ENCODE measurements at regions not wholly inside any gene's neighbourhood (a gene's known extent, or its start where the extent isn't known, plus 50 kb on each side); places are given as distances from the start of the nearest gene placed in this dataset.

- Histone ChIP-seq H3K36me3 (no peaks in the 10 kb centered on the region), H3K9me3 (no peaks in the 10 kb centered on the region), H3K27me3 (no peaks in the 10 kb centered on the region), H3K27ac (no peak overlapping the region), H3K4me3 (no peak overlapping the region), H3K4me1 (no peaks in the 10 kb centered on the region)
- TF ChIP-seq EP300 (IDR thresholded peaks at IDR 0.05) (no peak), POLR2A (IDR thresholded peaks at IDR 0.05) (no peak), POLR2AphosphoS5 (IDR thresholded peaks at IDR 0.05) (no peak), CTCF (IDR thresholded peaks at IDR 0.05) (no peak)
- no peak for DNase-seq (ENCODE audit: low spot score in 2 of 2)
- WGBS = 72% methylated on average over 2 of the region's 2 CpGs
Observed at GRCh38 chr5:13640270-13640669, 304.2 kb downstream of the DNAH5 start.

DNA sequence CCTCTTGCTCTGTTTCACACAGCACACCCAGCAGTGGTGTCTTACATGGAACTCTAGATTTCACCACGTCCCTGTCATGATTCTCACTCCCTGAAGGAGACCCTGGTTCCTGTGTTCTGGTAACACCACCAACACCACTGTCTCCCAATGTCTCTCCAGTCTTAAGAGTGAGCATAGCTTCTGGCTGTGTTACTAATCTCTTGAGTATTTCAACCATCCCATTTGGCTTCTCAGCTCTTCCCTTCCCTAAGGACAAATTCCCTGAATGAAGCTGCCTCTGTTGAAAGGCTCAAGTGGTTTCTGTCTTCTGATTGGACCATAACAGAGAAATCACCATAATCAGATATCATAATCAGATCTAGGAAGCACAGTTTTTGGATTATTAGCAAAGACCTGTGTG is 311.8 kb downstream of the DNAH5 start:
- H3K9me3 ChIP-seq = no peaks in the 10 kb centered on the region
- no peak overlapping the region for H3K4me3 ChIP-seq
- 35% methylated on average over 1 of the region's 1 CpG for WGBS
- H3K27ac ChIP-seq = no peak overlapping the region
- no peaks in the 10 kb centered on the region for H3K4me1 ChIP-seq
- no peak for TF ChIP-seq CTCF (IDR thresholded peaks at IDR 0.05)
- no peaks in the 10 kb centered on the region for H3K27me3 ChIP-seq
- DNase-seq (ENCODE audit: low spot score in 2 of 2) = no peak
- H3K36me3 ChIP-seq = no peaks in the 10 kb centered on the region

GRCh38 chr5:13629218-13629617 is 315.3 kb downstream of the DNAH5 start:
- no peak for TF ChIP-seq POLR2A (IDR thresholded peaks at IDR 0.05)
- TF ChIP-seq CTCF (IDR thresholded peaks at IDR 0.05) = no peak
- no peak for TF ChIP-seq POLR2AphosphoS5 (IDR thresholded peaks at IDR 0.05)
- TF ChIP-seq EP300 (IDR thresholded peaks at IDR 0.05) = no peak
- Histone ChIP-seq H3K27me3 (no peaks in the 10 kb centered on the region), H3K27ac (no peak overlapping the region), H3K36me3 (no peaks in the 10 kb centered on the region), H3K4me1 (no peaks in the 10 kb centered on the region), H3K4me3 (no peak overlapping the region), H3K9me3 (no peaks in the 10 kb centered on the region)
- no peak for DNase-seq (ENCODE audit: low spot score in 2 of 2)
- 86% methylated on average over 2 of the region's 2 CpGs for WGBS

DNA sequence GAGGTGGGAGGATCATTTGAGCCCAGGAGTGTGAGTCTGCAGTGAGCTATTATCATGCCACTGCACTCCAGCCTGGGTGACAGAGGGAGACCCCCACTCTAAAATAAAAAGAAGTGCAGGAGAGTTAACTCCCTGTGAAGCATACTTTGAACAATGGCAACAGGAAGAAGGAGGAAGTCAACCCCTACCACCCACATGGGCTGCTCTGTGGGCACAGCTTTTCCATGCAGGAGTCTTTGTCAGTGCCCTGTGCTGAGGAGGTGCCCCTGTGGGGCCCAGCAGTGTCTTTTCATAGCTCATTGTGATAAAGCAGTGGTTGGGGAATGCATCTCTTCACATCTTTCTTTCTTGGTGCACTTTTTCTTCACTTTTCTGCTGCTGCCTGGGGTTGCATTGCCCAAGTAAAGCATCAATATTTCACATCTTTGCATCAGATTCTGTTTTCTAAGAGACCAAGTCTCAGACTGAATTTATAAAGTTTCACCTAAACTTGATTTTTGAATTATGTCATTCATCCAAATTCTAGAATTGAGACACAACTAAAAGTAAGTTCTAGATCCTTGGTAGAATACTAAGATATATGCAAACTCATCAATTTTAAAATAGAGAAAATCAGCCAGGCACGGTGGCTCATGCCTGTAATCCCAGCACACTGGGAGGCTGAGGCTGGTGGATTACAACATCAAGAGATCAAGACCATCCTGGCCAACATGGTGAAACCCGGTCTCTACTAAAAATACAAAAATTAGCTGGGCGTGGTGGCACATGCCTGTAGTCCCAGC is 316.6 kb downstream of the DNAH5 start:
- Histone ChIP-seq H3K27ac (no peak overlapping the region), H3K9me3 (no peaks in the 10 kb centered on the region), H3K27me3 (no peaks in the 10 kb centered on the region), H3K4me3 (no peak overlapping the region), H3K4me1 (no peaks in the 10 kb centered on the region), H3K36me3 (no peaks in the 10 kb centered on the region)
- TF ChIP-seq EP300 (IDR thresholded peaks at IDR 0.05) (no peak), POLR2A (IDR thresholded peaks at IDR 0.05) (no peak), CTCF (IDR thresholded peaks at IDR 0.05) (no peak), POLR2AphosphoS5 (IDR thresholded peaks at IDR 0.05) (no peak)
- no peak for DNase-seq (ENCODE audit: low spot score in 2 of 2)
- 75% methylated on average over 3 of the region's 3 CpGs for WGBS

GRCh38 chr5:13625616-13626198 is 318.8 kb downstream of the DNAH5 start:
- WGBS = 94% methylated on average over 1 of the region's 1 CpG
- no peak overlapping the region for H3K4me3 ChIP-seq

More at GRCh38 chr5:13625616-13626198, 318.8 kb downstream of the DNAH5 start:
- no peak for TF ChIP-seq CTCF (IDR thresholded peaks at IDR 0.05)
- Histone ChIP-seq H3K36me3 (no peaks in the 10 kb centered on the region), H3K27me3 (no peaks in the 10 kb centered on the region), H3K4me1 (no peaks in the 10 kb centered on the region), H3K9me3 (no peaks in the 10 kb centered on the region), H3K27ac (no peak overlapping the region)
- no peak for DNase-seq (ENCODE audit: low spot score in 2 of 2)
